Stimulated activated CD8-positive, alpha-beta memory T cell treated with anti-CD3 and anti-CD28 coated beads, Interleukin-4, amount 100 ng/mL, for 4 hours (primary cell): ENCODE measurements at regions not wholly inside any gene's neighbourhood (a gene's known extent, or its start where the extent isn't known, plus 50 kb on each side); places are given as distances from the start of the nearest gene placed in this dataset.

Experiments used
- DNase-seq, 2 donors: peaks; one replicate each; pipeline ENCODE4 v3.0.0-alpha.2; 2020; ENCODE audit warnings: low read depth in 2 of 2, low spot score in 1 of 2

DNA sequence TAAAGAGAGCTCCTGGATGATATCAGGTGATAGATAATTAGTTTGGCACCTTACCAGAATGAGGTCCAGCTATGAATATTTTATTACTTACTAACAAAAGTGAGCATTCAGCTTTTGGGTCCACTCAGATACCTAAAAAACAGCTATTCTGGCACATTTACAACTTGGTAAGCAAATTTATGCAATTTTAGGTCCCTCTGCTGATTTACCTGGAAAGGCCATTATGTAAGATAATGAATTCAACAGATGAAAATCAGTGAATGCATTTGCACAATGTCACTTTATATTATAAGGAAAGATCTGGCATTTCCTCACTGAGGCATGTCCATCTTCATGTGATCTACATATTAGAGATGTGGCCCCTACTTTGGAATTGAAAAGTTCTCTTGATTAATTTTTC, 517.0 kb downstream of the SPRY1 start:
- no peak for DNase-seq

DNA sequence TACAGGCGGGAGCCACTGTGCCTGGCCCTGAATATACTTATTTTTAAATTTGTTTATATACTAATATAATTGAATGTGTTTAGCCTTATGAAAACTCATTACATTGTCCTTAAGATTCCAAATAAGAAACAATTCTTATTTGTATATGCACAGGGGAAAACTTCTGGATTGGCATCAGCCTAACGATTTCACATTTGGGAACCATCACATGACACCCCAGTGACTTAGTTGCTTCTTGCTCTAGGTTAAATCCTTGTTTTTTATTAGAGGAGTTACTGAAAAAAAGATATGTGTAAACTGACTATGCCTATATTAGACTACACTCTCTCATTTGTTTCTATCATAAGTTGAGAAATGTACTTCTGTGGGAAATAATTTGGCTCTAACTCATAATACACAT, 520.2 kb downstream of the SPRY1 start:
- no peak for DNase-seq

GRCh38 chr4:123919576-123920098, 523.0 kb downstream of the SPRY1 start:
- DNase-seq = no peak

GRCh38 chr4:123921339-123921738, 524.7 kb downstream of the SPRY1 start:
- no peak for DNase-seq

DNA sequence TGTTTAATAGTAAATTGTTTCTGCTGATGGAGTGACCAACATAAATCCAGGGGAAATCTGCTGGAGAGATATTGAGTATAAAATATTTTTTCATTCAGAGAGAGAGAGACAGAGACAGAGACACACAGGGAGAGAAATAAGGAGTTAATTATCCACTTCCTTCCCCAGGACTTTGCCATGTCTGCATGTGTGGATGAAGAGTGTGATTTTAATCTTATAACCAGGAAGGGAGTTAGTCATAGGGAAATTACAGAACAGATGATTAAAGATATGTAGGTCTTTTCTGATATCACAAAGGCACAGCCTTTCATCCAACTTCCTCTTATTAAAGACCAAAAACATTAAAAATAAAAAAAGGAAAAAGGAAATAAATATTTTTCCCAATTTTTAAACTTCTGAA, 526.3 kb downstream of the SPRY1 start:
- no peak for DNase-seq

- no peak for DNase-seq
Observed at GRCh38 chr4:123924536-123924935, 527.9 kb downstream of the SPRY1 start.

DNA sequence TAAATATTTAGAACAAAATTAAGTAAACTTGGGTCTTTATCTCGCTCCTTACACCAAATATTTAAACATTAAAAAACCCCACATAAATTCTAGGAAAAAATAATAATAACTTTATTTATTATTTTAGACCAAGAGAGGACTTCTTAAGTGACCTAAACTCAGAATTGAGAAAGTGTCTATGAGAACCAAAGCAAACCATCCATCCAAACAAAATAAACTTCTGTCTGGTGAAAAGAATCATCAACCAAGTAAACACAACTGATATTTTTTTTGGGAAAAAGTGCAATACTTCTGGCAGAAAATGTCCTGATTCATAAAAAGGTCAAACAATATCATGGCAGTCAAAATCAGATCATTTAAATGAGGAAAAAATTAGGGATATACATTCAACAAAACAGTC, 533.0 kb downstream of the SPRY1 start:
- DNase-seq = no peak

- DNase-seq = no peak
Observed at GRCh38 chr4:123930996-123931395, 534.4 kb downstream of the SPRY1 start.

DNA sequence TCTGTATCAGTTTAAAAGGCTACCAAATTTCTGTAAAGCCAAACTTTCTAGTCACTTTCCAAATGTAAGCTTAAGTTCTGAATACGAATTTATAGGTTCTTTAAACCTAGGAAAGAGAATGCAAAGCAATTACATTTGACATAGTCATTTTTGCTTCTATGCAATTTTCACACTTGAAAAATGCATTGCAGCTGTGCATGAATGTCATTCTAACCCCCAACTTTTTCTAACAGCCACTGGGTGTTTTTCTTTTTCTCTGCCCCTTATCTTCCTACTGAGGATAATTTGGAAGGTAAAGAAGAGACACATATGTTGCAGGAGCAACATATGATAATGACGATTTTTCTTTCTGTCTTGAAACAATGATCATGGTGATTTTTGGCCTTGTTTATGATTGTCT, 537.5 kb downstream of the SPRY1 start:
- DNase-seq = no peak

DNA sequence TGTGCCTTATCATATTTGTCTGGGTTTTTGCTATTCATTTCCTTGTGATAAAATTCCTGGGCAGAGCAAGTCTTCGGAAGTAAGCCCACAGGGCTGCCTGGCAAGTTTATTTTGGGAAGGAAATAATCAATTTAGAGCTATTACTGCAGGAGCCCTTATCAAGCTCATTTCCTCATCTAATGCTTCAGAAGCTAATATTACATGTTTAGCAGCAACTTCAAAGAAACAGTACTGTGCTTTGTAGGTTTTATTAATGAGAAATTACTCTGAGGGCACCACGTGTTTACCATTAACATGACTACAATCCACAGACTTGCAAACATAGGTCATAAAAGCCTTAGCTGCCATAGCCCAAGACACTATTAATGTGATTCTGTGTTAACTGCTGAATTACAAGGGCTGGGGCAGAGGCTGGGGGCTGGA, 540.0 kb downstream of the SPRY1 start:
- DNase-seq = no peak

- no peak for DNase-seq
Observed at GRCh38 chr4:123937581-123937980, 541.0 kb downstream of the SPRY1 start.

- DNase-seq = no peak
Observed at GRCh38 chr4:123939621-123940020, 543.0 kb downstream of the SPRY1 start.

DNA sequence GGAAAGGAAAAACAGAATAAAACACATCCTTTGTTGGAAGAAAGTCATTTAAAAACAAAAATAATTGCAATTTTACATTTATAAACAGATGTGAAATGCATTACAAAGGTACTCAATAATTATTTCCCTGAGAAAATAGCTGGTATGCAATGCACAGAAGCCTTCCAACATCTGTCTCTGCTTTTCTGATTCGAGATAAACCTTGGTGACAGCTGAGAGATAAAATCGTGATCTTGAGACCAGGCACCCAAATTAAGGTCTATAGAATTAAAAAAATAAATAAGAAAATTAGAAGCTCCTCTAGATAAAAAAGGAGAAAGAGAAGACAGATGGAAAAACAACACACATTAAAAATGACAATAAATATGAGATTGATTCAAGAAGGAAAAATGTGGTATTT, 544.0 kb downstream of the SPRY1 start:
- no peak for DNase-seq

DNA sequence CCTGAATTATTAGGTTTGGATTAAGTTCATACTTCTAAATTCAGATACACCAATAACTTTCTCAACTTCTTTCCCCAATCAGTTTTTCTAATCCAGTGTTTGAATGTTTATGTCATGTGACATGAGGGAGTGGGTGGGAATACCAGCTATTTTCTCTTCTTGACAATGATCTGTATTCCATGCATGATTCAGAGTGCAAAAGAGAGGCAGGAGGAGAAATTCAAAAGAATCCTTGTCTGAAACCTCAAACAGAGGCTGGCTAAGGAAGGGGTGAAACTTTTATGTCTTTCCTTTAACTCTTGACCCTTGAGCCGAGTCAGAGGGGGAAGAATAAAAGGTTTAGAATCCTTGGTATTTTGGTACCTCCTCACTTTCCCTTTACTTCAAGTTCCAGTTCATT, 544.7 kb downstream of the SPRY1 start:
- no peak for DNase-seq

DNA sequence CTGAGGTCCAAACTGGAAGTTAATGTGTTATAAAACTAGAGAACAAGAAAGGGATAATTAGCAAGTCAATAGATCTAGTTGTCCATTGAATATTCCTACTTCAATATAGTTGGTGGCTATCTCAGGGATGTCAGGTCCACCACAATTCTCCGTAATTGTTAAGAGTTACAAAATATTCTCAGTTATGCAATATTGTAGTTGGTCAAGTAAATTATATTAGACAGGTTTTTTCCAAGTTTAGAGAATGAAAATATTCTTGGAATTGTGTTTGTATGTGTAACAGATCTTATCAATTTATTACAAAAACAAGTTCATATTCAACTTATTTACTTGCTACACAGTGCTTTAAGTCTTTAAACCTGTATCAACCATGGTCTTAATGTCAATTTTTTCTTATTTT, 547.4 kb downstream of the SPRY1 start:
- DNase-seq = no peak

DNA sequence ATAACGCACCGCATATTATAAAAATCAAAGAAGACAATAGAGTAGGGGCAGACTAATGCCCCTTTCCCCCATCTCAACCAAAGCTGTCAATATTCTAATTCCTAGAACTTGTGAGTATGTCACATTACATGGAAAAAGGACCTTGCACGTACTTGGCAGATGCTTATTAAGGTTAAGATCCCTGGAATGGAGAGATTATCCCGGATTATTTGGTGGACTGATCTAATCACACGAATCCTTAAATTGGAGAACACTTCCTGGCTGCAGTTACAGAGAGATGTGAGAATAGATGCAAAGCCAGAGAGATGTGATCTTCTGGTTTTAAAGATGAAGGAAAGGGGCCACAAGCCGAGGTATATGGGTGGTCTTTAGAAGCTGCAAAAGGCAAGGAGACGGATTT, 548.7 kb downstream of the SPRY1 start:
- no peak for DNase-seq

- DNase-seq = no peak
Observed at GRCh38 chr4:123950530-123950929, 553.9 kb downstream of the SPRY1 start.

GRCh38 chr4:123952530-123953274, 556.1 kb downstream of the SPRY1 start:
- no peak for DNase-seq

- DNase-seq = no peak
Observed at GRCh38 chr4:123953566-123953965, 557.0 kb downstream of the SPRY1 start.

- DNase-seq = no peak
Observed at GRCh38 chr4:123954220-123954619, 557.6 kb downstream of the SPRY1 start.

- no peak for DNase-seq
Observed at GRCh38 chr4:123955167-123955800, 558.7 kb downstream of the SPRY1 start.

DNA sequence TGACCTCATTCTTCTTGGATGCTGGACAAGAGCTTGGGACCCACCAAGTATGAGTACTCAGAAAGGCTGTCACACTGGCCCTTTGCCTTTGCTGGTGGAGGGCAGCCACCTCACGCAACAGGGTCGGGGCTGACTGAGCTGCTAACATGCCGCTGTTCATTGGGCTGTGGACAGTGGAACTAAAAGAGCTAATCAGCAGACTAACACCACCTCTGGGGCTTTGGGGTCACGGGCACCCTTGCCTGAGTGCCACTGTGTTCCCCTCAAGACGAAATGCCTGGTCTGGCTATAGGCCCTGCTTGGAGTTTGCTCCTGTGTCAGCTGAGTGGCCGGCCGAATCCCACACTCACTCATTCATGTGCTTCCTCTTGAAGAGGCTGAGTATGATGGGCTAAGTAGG, 559.6 kb downstream of the SPRY1 start:
- DNase-seq = no peak
